Endodermal cell (in vitro differentiated cells): ENCODE measurements at regions not wholly inside any gene's neighbourhood (a gene's known extent, or its start where the extent isn't known, plus 50 kb on each side); places are given as distances from the start of the nearest gene placed in this dataset.
"Not testable (repeated sequence)": the region's sequence is repeated elsewhere in the genome, so short reads cannot be mapped to it uniquely, and the experiment has no call there.

Source experiments
- DNase-seq: peaks from one replicate; pipeline ENCODE4 v3.0.0-alpha.2; 2017
- H3K27ac ChIP-seq: 2 replicates; pipeline ENCODE4 v1.5.1; 2013; ENCODE audit warnings: mild to moderate bottlenecking, low read depth, low read length, moderate library complexity
- H3K27me3 ChIP-seq: 2 replicates; pipeline ENCODE4 v1.6.1; 2013; ENCODE audit warnings: mild to moderate bottlenecking, low read length, moderate library complexity; ENCODE audit not compliant: insufficient read depth, control insufficient read depth, poor library complexity, severe bottlenecking
- H3K36me3 ChIP-seq: 2 replicates; pipeline ENCODE4 v1.7.0; 2013; ENCODE audit warnings: mild to moderate bottlenecking, low read length, moderate library complexity; ENCODE audit not compliant: control insufficient read depth, insufficient read depth
- H3K4me1 ChIP-seq: one replicate; pipeline ENCODE4 v1.7.0; 2013; ENCODE audit warnings: low read length; ENCODE audit not compliant: control insufficient read depth, insufficient read depth
- H3K4me3 ChIP-seq: 2 replicates; pipeline ENCODE4 v1.5.1; 2013; ENCODE audit warnings: mild to moderate bottlenecking, low read length, moderate library complexity
- H3K9ac ChIP-seq: 2 replicates; pipeline ENCODE4 v1.6.1; 2013; ENCODE audit warnings: mild to moderate bottlenecking, low read length, moderate library complexity; ENCODE audit not compliant: poor library complexity, severe bottlenecking; ENCODE audit errors: extremely low read depth
- H3K9me3 ChIP-seq: 2 replicates; pipeline ENCODE4 v1.6.1; 2013; ENCODE audit warnings: mild to moderate bottlenecking, low read length, moderate library complexity; ENCODE audit not compliant: control insufficient read depth
- H3K27ac Mint-ChIP-seq: 2 replicates; pipeline ENCODE4 v1.8.0; 2020; ENCODE audit warnings: mixed read lengths
- H3K27me3 Mint-ChIP-seq: 2 replicates; pipeline ENCODE4 v1.8.0; 2021; ENCODE audit warnings: mild to moderate bottlenecking, mixed read lengths; ENCODE audit not compliant: insufficient read depth
- H3K36me3 Mint-ChIP-seq: 2 replicates; pipeline ENCODE4 v1.8.0; 2020; ENCODE audit warnings: low read depth, mixed read lengths
- H3K4me1 Mint-ChIP-seq: 2 replicates; pipeline ENCODE4 v1.8.0; 2020; ENCODE audit warnings: mixed read lengths
- H3K4me3 Mint-ChIP-seq: 2 replicates; pipeline ENCODE4 v1.8.0; 2020; ENCODE audit warnings: mild to moderate bottlenecking, moderate library complexity, mixed read lengths
- H3K9me3 Mint-ChIP-seq: 2 replicates; pipeline ENCODE4 v1.8.0; 2020; ENCODE audit warnings: mild to moderate bottlenecking, mixed read lengths
- CTCF ChIP-seq: fragments of 200-600 bp; sonication (generic); conservative IDR thresholded peaks from 2 replicates; pipeline ENCODE4 v1.5.0; 2021; ENCODE audit warnings: antibody characterized with exemption, mild to moderate bottlenecking
- WGBS, 2 experiments: methylation state at CpG; one replicate each; pipeline versions ENCODE4 v1.1.5 to v1.1.7; 2013; ENCODE audit warnings: missing lambda C conversion rate in 2 of 2, mixed read lengths in 1 of 2; ENCODE audit not compliant: insufficient coverage in 1 of 2, insufficient read length in 1 of 2; 5-methylcytosine and 5-hydroxymethylcytosine counted together

GRCh38 chr10:45235260-45235769 lies 80.1 kb downstream of the OR13A1 start:
- H3K4me1 ChIP-seq, H3K27me3 ChIP-seq, H3K4me3 Mint-ChIP-seq, H3K27ac Mint-ChIP-seq, H3K36me3 Mint-ChIP-seq, H3K9me3 ChIP-seq, H3K4me3 ChIP-seq, H3K4me1 Mint-ChIP-seq, H3K9ac ChIP-seq, H3K27me3 Mint-ChIP-seq, H3K9me3 Mint-ChIP-seq, H3K27ac ChIP-seq, H3K36me3 ChIP-seq: not testable (repeated sequence)
- peak; percentile 91 for DNase-seq
- 33 to 57% methylated on average over 8 to 13 of the region's 13 CpGs for WGBS, 2 experiments
- peak; percentile 83 for TF ChIP-seq CTCF

- H3K27me3 Mint-ChIP-seq: peaks cover 4% of the 10 kb centered on the region
- TF ChIP-seq CTCF: no peak
- DNase-seq: no peak
These were observed 79.6 kb downstream of the OR13A1 start for GRCh38 chr10:45235798-45236220.

GRCh38 chr10:45238896-45239295 lies 76.5 kb downstream of the OR13A1 start:
- Mint-ChIP-seq H3K27me3 (peaks cover 3% of the 10 kb centered on the region), H3K27ac (no peak overlapping the region), H3K36me3 (no peaks in the 10 kb centered on the region), H3K4me3 (no peak overlapping the region), H3K4me1 (peaks cover 11% of the 10 kb centered on the region), H3K9me3 (no peaks in the 10 kb centered on the region)
- Histone ChIP-seq H3K9me3 (no peaks in the 10 kb centered on the region), H3K27me3 (no peaks in the 10 kb centered on the region), H3K27ac (no peak overlapping the region), H3K4me3 (no peak overlapping the region), H3K4me1 (no peaks in the 10 kb centered on the region), H3K36me3 (no peaks in the 10 kb centered on the region), H3K9ac (no peak overlapping the region)
- 97 to 100% methylated on average over 3 to 5 of the region's 5 CpGs for WGBS, 2 experiments
- DNase-seq: no peak
- no peak for TF ChIP-seq CTCF

More at GRCh38 chr10:45235798-45236220, 79.6 kb downstream of the OR13A1 start:
- WGBS, 2 experiments: 94 to 96% methylated on average over 6 to 7 of the region's 7 CpGs
- Histone ChIP-seq H3K4me3 (no peak overlapping the region), H3K9ac (no peak overlapping the region), H3K27me3 (no peaks in the 10 kb centered on the region), H3K27ac (no peak overlapping the region), H3K4me1 (no peaks in the 10 kb centered on the region), H3K36me3 (no peaks in the 10 kb centered on the region), H3K9me3 (no peaks in the 10 kb centered on the region)
- Mint-ChIP-seq H3K4me1 (peaks cover 2% of the 10 kb centered on the region), H3K4me3 (no peak overlapping the region), H3K27ac (no peak overlapping the region), H3K36me3 (no peaks in the 10 kb centered on the region), H3K9me3 (peaks cover 2% of the 10 kb centered on the region)
